Tibial nerve (tissue), 4 donors: ENCODE measurements at regions not wholly inside any gene's neighbourhood (a gene's known extent, or its start where the extent isn't known, plus 50 kb on each side); places are given as distances from the start of the nearest gene placed in this dataset.

ENCODE experiments used
- DNase-seq, 2 donors: peaks; one replicate each; pipeline ENCODE4 v3.0.0-alpha.2; 2019; ENCODE audit warnings: low spot score in 2 of 2
- H3K27ac ChIP-seq, 4 donors: fragments of 200-600 bp; sonication (generic) in 3 of 4; one replicate each; pipeline ENCODE4 v1.5.1; 2017 to 2019; ENCODE audit warnings: mild to moderate bottlenecking in 1 of 4
- H3K27me3 ChIP-seq, 2 donors: fragments of 200-600 bp; sonication (generic) in 1 of 2; one replicate each; pipeline versions ENCODE4 v1.5.1 to v1.6.0; 2017 to 2019
- H3K36me3 ChIP-seq, 3 donors: fragments of 200-600 bp; sonication (generic); one replicate each; pipeline ENCODE4 v1.5.1; 2018 to 2019
- H3K4me1 ChIP-seq, 4 donors: fragments of 200-600 bp; sonication (generic) in 3 of 4; one replicate each; pipeline ENCODE4 v1.5.1; 2017 to 2019
- H3K4me3 ChIP-seq, 4 donors: fragments of 200-600 bp; sonication (generic) in 3 of 4; one replicate each; pipeline ENCODE4 v1.5.1; 2017 to 2019; ENCODE audit warnings: mild to moderate bottlenecking in 1 of 4, moderate library complexity in 1 of 4
- H3K9me3 ChIP-seq, 4 donors: fragments of 200-600 bp; sonication (generic) in 3 of 4; one replicate each; pipeline ENCODE4 v1.5.1; 2017 to 2019
- CTCF ChIP-seq, 5 experiments: fragments of 200-600 bp in 3 of 5; fragments of 450-650 bp in 2 of 5; sonication (generic) in 3 of 5; IDR thresholded peaks; one replicate each; pipeline ENCODE4 v1.5.1; 2016 to 2019; ENCODE audit warnings: antibody characterized with exemption in 5 of 5, mild to moderate bottlenecking in 3 of 5, moderate library complexity in 2 of 5
- EP300 ChIP-seq, 2 donors: sonication (generic); formaldehyde crosslinking; IDR thresholded peaks; one replicate each; pipeline ENCODE4 v1.6.1; 2017; ENCODE audit warnings: antibody characterized with exemption in 2 of 2, mild to moderate bottlenecking in 1 of 2
- POLR2A ChIP-seq, 2 donors: fragments of 450-650 bp; IDR thresholded peaks; one replicate each; pipeline ENCODE4 v1.6.1; 2017; ENCODE audit warnings: antibody characterized with exemption in 2 of 2, mild to moderate bottlenecking in 2 of 2, moderate library complexity in 2 of 2
- WGBS, 2 donors: methylation state at CpG; one replicate each; pipeline ENCODE4 v1.1.5; 2018; 5-methylcytosine and 5-hydroxymethylcytosine counted together

GRCh38 chr11:38323961-38324761 lies 1726.1 kb upstream of the RAG2 start:
- no peak overlapping the region for H3K27ac ChIP-seq

GRCh38 chr11:38315151-38315550 lies 1717.1 kb upstream of the RAG2 start:
- 100% methylated on average over 1 of the region's 1 CpG for WGBS, 2 donors
- TF ChIP-seq POLR2A (IDR thresholded peaks at IDR 0.05) (no peak), EP300 (IDR thresholded peaks at IDR 0.05) (no peak), CTCF (IDR thresholded peaks at IDR 0.05) (no peak)
- H3K4me3 ChIP-seq = no peak overlapping the region
- H3K9me3 ChIP-seq = peaks cover 0 to 13% (median 0%) of the 10 kb centered on the region in 4 donors
- DNase-seq = no peak
- H3K4me1 ChIP-seq = no peaks in the 10 kb centered on the region
- H3K27me3 ChIP-seq = no peaks in the 10 kb centered on the region
- H3K27ac ChIP-seq = no peak overlapping the region
- H3K36me3 ChIP-seq = no peaks in the 10 kb centered on the region

More at GRCh38 chr11:38323961-38324761, 1726.1 kb upstream of the RAG2 start:
- no peak overlapping the region for H3K4me3 ChIP-seq
- WGBS, 2 donors = 55% methylated on average over 3 of the region's 3 CpGs
- no peaks in the 10 kb centered on the region for H3K27me3 ChIP-seq
- H3K9me3 ChIP-seq = no peaks in the 10 kb centered on the region
- DNase-seq = no peak
- no peaks in the 10 kb centered on the region for H3K36me3 ChIP-seq
- no peak for TF ChIP-seq POLR2A (IDR thresholded peaks at IDR 0.05)
- no peak for TF ChIP-seq EP300 (IDR thresholded peaks at IDR 0.05)
- TF ChIP-seq CTCF (IDR thresholded peaks at IDR 0.05) = no peak
- H3K4me1 ChIP-seq = no peaks in the 10 kb centered on the region

- no peak for DNase-seq
- TF ChIP-seq EP300 (IDR thresholded peaks at IDR 0.05) = no peak
- 58 to 76% methylated on average over 1 of the region's 1 CpG for WGBS, 2 donors
Measured at GRCh38 chr11:38307455-38307854, 1709.4 kb upstream of the RAG2 start.

GRCh38 chr11:38305682-38306081 lies 1707.6 kb upstream of the RAG2 start:
- H3K9me3 ChIP-seq = no peaks in the 10 kb centered on the region
- no peak for TF ChIP-seq CTCF (IDR thresholded peaks at IDR 0.05)
- WGBS, 2 donors = 72 to 77% methylated on average over 6 of the region's 6 CpGs
- no peaks in the 10 kb centered on the region for H3K4me1 ChIP-seq
- H3K27me3 ChIP-seq = no peaks in the 10 kb centered on the region
- no peaks in the 10 kb centered on the region for H3K36me3 ChIP-seq
- H3K27ac ChIP-seq = no peak overlapping the region
- H3K4me3 ChIP-seq = no peak overlapping the region
- DNase-seq = no peak

More at GRCh38 chr11:38307455-38307854, 1709.4 kb upstream of the RAG2 start:
- Histone ChIP-seq H3K9me3 (no peaks in the 10 kb centered on the region), H3K4me3 (no peak overlapping the region), H3K27ac (no peak overlapping the region), H3K36me3 (no peaks in the 10 kb centered on the region), H3K4me1 (no peaks in the 10 kb centered on the region), H3K27me3 (no peaks in the 10 kb centered on the region)

GRCh38 chr11:38304926-38305325 lies 1706.9 kb upstream of the RAG2 start:
- 18 to 34% methylated on average over 2 of the region's 2 CpGs for WGBS, 2 donors

More at GRCh38 chr11:38304926-38305325, 1706.9 kb upstream of the RAG2 start:
- no peak for TF ChIP-seq CTCF (IDR thresholded peaks at IDR 0.05)
- no peak for TF ChIP-seq POLR2A (IDR thresholded peaks at IDR 0.05)
- TF ChIP-seq EP300 (IDR thresholded peaks at IDR 0.05) = no peak
- H3K27me3 ChIP-seq = no peaks in the 10 kb centered on the region
- no peak overlapping the region for H3K4me3 ChIP-seq
- no peak overlapping the region for H3K27ac ChIP-seq
- no peaks in the 10 kb centered on the region for H3K4me1 ChIP-seq
- no peaks in the 10 kb centered on the region for H3K9me3 ChIP-seq
- no peaks in the 10 kb centered on the region for H3K36me3 ChIP-seq
- DNase-seq = no peak
